ENCODE measurements at regions not wholly inside any gene's neighbourhood (a gene's known extent, or its start where the extent isn't known, plus 50 kb on each side); places are given as distances from the start of the nearest gene placed in this dataset.

DNA sequence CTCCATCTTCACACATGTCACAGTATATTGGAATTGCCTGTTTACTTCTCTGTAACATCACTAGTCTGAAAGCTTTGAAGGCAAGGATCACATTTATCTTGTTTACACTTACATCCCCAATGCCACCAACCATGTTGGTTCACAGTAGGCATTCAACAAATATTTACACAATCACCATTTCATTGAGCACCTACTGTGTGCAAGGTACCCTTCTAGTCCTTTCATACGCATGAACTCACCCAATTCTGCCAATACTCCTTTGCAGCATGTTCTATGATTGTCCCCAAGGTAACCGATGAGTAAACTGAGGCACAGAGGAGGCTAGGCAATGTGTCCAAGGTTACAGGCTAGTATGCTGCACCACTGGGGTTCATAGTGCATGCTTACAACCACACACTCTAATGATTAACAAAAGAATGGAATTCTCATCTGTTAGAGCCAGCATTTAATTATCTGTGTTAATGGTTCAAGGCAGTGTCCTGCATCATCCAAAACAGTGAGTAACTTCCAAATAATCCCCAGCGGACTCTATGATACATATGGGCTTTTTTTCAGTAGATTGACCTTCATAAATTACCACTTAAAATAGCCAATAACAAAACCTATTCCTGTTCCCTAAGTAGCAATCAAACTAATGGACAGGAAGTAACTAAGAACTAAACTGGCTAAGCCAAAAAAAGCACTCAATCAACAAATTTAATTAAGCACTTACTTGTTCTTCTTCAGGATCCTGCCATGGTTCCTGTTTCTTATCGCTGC lies 364.5 kb upstream of the XYLT1 start:
- FAIRE-seq: no peak
- Histone ChIP-seq H3K27me3 (ENCODE audit: control insufficient read depth, insufficient read depth, low read length) (no peaks in the 10 kb centered on the region), H3K4me3 (ENCODE audit: low read depth, low read length) (no peak overlapping the region), H3K36me3 (ENCODE audit: control insufficient read depth, insufficient read depth, low read length) (no peaks in the 10 kb centered on the region)
- DNase-seq (ENCODE audit: low read depth): no peak
- TF ChIP-seq, protein P1, sequence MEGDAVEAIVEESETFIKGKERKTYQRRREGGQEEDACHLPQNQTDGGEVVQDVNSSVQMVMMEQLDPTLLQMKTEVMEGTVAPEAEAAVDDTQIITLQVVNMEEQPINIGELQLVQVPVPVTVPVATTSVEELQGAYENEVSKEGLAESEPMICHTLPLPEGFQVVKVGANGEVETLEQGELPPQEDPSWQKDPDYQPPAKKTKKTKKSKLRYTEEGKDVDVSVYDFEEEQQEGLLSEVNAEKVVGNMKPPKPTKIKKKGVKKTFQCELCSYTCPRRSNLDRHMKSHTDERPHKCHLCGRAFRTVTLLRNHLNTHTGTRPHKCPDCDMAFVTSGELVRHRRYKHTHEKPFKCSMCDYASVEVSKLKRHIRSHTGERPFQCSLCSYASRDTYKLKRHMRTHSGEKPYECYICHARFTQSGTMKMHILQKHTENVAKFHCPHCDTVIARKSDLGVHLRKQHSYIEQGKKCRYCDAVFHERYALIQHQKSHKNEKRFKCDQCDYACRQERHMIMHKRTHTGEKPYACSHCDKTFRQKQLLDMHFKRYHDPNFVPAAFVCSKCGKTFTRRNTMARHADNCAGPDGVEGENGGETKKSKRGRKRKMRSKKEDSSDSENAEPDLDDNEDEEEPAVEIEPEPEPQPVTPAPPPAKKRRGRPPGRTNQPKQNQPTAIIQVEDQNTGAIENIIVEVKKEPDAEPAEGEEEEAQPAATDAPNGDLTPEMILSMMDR (IDR thresholded peaks at IDR 0.05; ENCODE audit: insufficient read depth, low read length, severe bottlenecking): no peak

GRCh38 chr16:17832738-17833137 lies 362.0 kb upstream of the XYLT1 start:
- H3K4me3 ChIP-seq (ENCODE audit: low read depth, low read length): no peak overlapping the region
- no peaks in the 10 kb centered on the region for H3K36me3 ChIP-seq (ENCODE audit: control insufficient read depth, insufficient read depth, low read length)
- TF ChIP-seq, protein P1 (IDR thresholded peaks at IDR 0.05; ENCODE audit: insufficient read depth, low read length, severe bottlenecking): no peak
- peak; percentile 6 for DNase-seq (ENCODE audit: low read depth)
- H3K27me3 ChIP-seq (ENCODE audit: control insufficient read depth, insufficient read depth, low read length): no peaks in the 10 kb centered on the region
- FAIRE-seq: no peak

- TF ChIP-seq, protein P1 (IDR thresholded peaks at IDR 0.05; ENCODE audit: insufficient read depth, low read length, severe bottlenecking): no peak
- Histone ChIP-seq H3K27me3 (ENCODE audit: control insufficient read depth, insufficient read depth, low read length) (no peaks in the 10 kb centered on the region), H3K36me3 (ENCODE audit: control insufficient read depth, insufficient read depth, low read length) (no peaks in the 10 kb centered on the region), H3K4me3 (ENCODE audit: low read depth, low read length) (no peak overlapping the region)
- DNase-seq (ENCODE audit: low read depth): no peak
- FAIRE-seq: no peak
These were observed 360.6 kb upstream of the XYLT1 start for GRCh38 chr16:17831330-17831729.

DNA sequence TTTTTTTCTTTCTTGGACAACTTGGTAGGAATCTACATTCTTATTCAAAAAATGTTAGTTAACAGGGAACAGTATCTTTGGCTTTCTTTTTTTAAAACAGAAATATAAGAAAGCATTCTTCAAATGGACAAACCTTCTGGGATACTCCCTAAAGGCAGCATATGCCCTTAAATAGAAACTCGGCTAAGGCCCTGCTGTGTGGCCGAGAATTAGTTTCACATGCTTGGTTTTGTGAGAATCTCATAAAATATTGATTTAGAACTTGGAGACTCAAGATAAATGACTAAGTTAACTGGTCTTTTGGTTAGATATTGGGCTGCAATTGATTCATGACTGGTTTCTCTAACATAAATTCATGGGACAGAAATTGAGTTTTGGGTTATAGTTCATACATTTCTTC lies 359.9 kb upstream of the XYLT1 start:
- FAIRE-seq (no peak), DNase-seq (ENCODE audit: low read depth) (no peak)
- Histone ChIP-seq H3K36me3 (ENCODE audit: control insufficient read depth, insufficient read depth, low read length) (no peaks in the 10 kb centered on the region), H3K4me3 (ENCODE audit: low read depth, low read length) (no peak overlapping the region), H3K27me3 (ENCODE audit: control insufficient read depth, insufficient read depth, low read length) (no peaks in the 10 kb centered on the region)
- TF ChIP-seq, protein P1 (IDR thresholded peaks at IDR 0.05; ENCODE audit: insufficient read depth, low read length, severe bottlenecking): no peak

- FAIRE-seq (no peak), DNase-seq (ENCODE audit: low read depth) (no peak)
- Histone ChIP-seq H3K4me3 (ENCODE audit: low read depth, low read length) (no peak overlapping the region), H3K27me3 (ENCODE audit: control insufficient read depth, insufficient read depth, low read length) (no peaks in the 10 kb centered on the region), H3K36me3 (ENCODE audit: control insufficient read depth, insufficient read depth, low read length) (no peaks in the 10 kb centered on the region)
- TF ChIP-seq, protein P1 (IDR thresholded peaks at IDR 0.05; ENCODE audit: insufficient read depth, low read length, severe bottlenecking): no peak
These were observed 359.1 kb upstream of the XYLT1 start for GRCh38 chr16:17829811-17830210.

DNA sequence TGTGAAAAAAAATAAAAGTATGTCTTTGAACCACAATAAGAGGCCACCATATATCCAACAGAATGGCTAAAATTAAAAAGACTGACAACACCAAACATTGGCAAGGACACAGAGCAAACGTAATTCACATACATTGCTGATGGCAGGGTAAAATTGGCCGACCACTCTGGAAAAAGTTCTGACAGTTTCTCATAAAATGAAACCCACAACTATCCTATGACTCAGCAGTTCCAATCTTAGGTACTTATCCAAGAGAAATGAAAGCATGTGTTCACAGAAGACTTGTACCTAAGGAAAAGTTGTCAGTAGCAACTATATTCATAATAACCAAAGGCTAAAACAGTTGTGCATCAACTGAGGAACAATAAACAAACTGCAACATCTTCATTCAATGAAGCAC lies 357.3 kb upstream of the XYLT1 start:
- H3K4me3 ChIP-seq (ENCODE audit: low read depth, low read length): no peak overlapping the region
- no peaks in the 10 kb centered on the region for H3K36me3 ChIP-seq (ENCODE audit: control insufficient read depth, insufficient read depth, low read length)
- TF ChIP-seq, protein P1 (IDR thresholded peaks at IDR 0.05; ENCODE audit: insufficient read depth, low read length, severe bottlenecking): no peak
- DNase-seq (ENCODE audit: low read depth) (no peak), FAIRE-seq (no peak)
- H3K27me3 ChIP-seq (ENCODE audit: control insufficient read depth, insufficient read depth, low read length): no peaks in the 10 kb centered on the region
